H9 (cell line): ENCODE measurements at regions not wholly inside any gene's neighbourhood (a gene's known extent, or its start where the extent isn't known, plus 50 kb on each side); places are given as distances from the start of the nearest gene placed in this dataset.

ENCODE experiments used
- DNase-seq: peaks from one replicate; pipeline ENCODE4 v3.0.0-alpha.2; 2017
- H2AFZ ChIP-seq: one replicate; pipeline ENCODE4 v1.6.1; 2013; ENCODE audit warnings: mild to moderate bottlenecking, low read length, control low read depth, moderate library complexity
- H2AK5ac ChIP-seq: 2 replicates; pipeline ENCODE4 v1.6.1; 2013; ENCODE audit warnings: low read length, control low read depth, mixed read lengths; ENCODE audit not compliant: insufficient read length
- H2BK120ac ChIP-seq: one replicate; pipeline ENCODE4 v1.6.1; 2013; ENCODE audit warnings: low read depth, mild to moderate bottlenecking, low read length, control low read depth, inconsistent platforms; ENCODE audit not compliant: poor library complexity, severe bottlenecking
- H2BK12ac ChIP-seq: 2 replicates; pipeline ENCODE4 v1.6.1; 2013; ENCODE audit warnings: low read length, control low read depth, mixed read lengths, low read depth; ENCODE audit not compliant: insufficient read length
- H2BK15ac ChIP-seq: 2 replicates; pipeline ENCODE4 v1.6.1; 2013; ENCODE audit warnings: low read depth, low read length, control low read depth
- H2BK20ac ChIP-seq: one replicate; pipeline ENCODE4 v1.6.1; 2013; ENCODE audit warnings: low read depth, mild to moderate bottlenecking, low read length, control low read depth, inconsistent platforms; ENCODE audit not compliant: poor library complexity, severe bottlenecking
- H2BK5ac ChIP-seq: 2 replicates; pipeline ENCODE4 v1.6.1; 2013; ENCODE audit warnings: low read length, control low read depth, mixed read lengths; ENCODE audit not compliant: insufficient read length
- H3K14ac ChIP-seq: 2 replicates; pipeline ENCODE4 v1.6.1; 2013; ENCODE audit warnings: low read length, control low read depth; ENCODE audit not compliant: insufficient read depth
- H3K18ac ChIP-seq: 2 replicates; pipeline ENCODE4 v1.6.1; 2013; ENCODE audit warnings: low read depth, mild to moderate bottlenecking, mixed read lengths, low read length, control low read depth; ENCODE audit not compliant: insufficient read length
- H3K23ac ChIP-seq: 2 replicates; pipeline ENCODE4 v1.6.1; 2013; ENCODE audit warnings: low read length, control low read depth, mixed read lengths, low read depth; ENCODE audit not compliant: insufficient read length
- H3K23me2 ChIP-seq: 2 replicates; pipeline ENCODE4 v1.6.1; 2013; ENCODE audit warnings: low read depth, mild to moderate bottlenecking, mixed read lengths, low read length, control low read depth; ENCODE audit not compliant: insufficient read length, poor library complexity, severe bottlenecking
- H3K27ac ChIP-seq: 2 replicates; pipeline ENCODE4 v1.5.1; 2013; ENCODE audit warnings: low read length, control low read depth, mixed read lengths, low read depth; ENCODE audit not compliant: insufficient read length
- H3K27me3 ChIP-seq: 2 replicates; pipeline ENCODE4 v1.6.1; 2013; ENCODE audit warnings: low read length, control low read depth, inconsistent platforms; ENCODE audit not compliant: insufficient read depth
- H3K4ac ChIP-seq: 2 replicates; pipeline ENCODE4 v1.6.1; 2013; ENCODE audit warnings: low read depth, mild to moderate bottlenecking, control low read depth, inconsistent platforms, low read length, moderate library complexity
- H3K4me1 ChIP-seq: 2 replicates; pipeline ENCODE4 v1.6.1; 2013; ENCODE audit warnings: low read length, control low read depth, inconsistent platforms; ENCODE audit not compliant: insufficient read depth
- H3K4me2 ChIP-seq: 2 replicates; pipeline ENCODE4 v1.6.1; 2013; ENCODE audit warnings: low read length, control low read depth, mixed read lengths; ENCODE audit not compliant: insufficient read length, insufficient read depth
- H3K56ac ChIP-seq: 2 replicates; pipeline ENCODE4 v1.6.1; 2013; ENCODE audit warnings: low read depth, mild to moderate bottlenecking, mixed read lengths, low read length, control low read depth; ENCODE audit not compliant: insufficient read length
- H3K79me1 ChIP-seq: 2 replicates; pipeline ENCODE4 v1.6.1; 2013; ENCODE audit warnings: low read depth, mild to moderate bottlenecking, moderate library complexity, low read length, control low read depth, inconsistent platforms; ENCODE audit not compliant: insufficient read depth, poor library complexity, severe bottlenecking
- H3K79me2 ChIP-seq: 2 replicates; pipeline ENCODE4 v1.6.1; 2013; ENCODE audit warnings: low read length, control low read depth, inconsistent platforms; ENCODE audit not compliant: insufficient read depth
- H3K9ac ChIP-seq: 2 replicates; pipeline ENCODE4 v1.6.1; 2013; ENCODE audit warnings: low read length, control low read depth, mixed read lengths; ENCODE audit not compliant: insufficient read length; ENCODE audit errors: extremely low read depth
- H3K9me3 ChIP-seq: one replicate; pipeline ENCODE4 v1.6.1; 2013; ENCODE audit warnings: low read depth, low read length, inconsistent platforms; ENCODE audit not compliant: control insufficient read depth
- H3T11ph ChIP-seq: one replicate; pipeline ENCODE4 v1.6.1; 2013; ENCODE audit warnings: mild to moderate bottlenecking, low read length, control low read depth, inconsistent platforms
- H4K20me1 ChIP-seq: one replicate; pipeline ENCODE4 v1.6.1; 2013; ENCODE audit not compliant: control insufficient read depth, insufficient read length, insufficient read depth
- H4K5ac ChIP-seq: 2 replicates; pipeline ENCODE4 v1.6.1; 2013; ENCODE audit warnings: low read depth, mild to moderate bottlenecking, mixed read lengths, low read length, control low read depth; ENCODE audit not compliant: insufficient read length
- H4K8ac ChIP-seq: replicated peaks from 2 replicates; pipeline ENCODE4 v1.6.1; 2013; ENCODE audit warnings: low read length, control low read depth, mixed read lengths, low read depth; ENCODE audit not compliant: insufficient read length
- H4K91ac ChIP-seq: 2 replicates; pipeline ENCODE4 v1.6.1; 2013; ENCODE audit warnings: low read depth, mild to moderate bottlenecking, moderate library complexity, mixed read lengths, low read length, control low read depth; ENCODE audit not compliant: insufficient read length
- H3K27ac Mint-ChIP-seq, 3 experiments: 2 replicates in 2 of 3; 3 replicates in 1 of 3; pipeline ENCODE4 v1.8.0; 2020 to 2021; ENCODE audit warnings: mixed read lengths in 3 of 3, mild to moderate bottlenecking in 1 of 3, moderate library complexity in 1 of 3
- H3K27me3 Mint-ChIP-seq: 2 replicates; pipeline ENCODE4 v1.8.0; 2021; ENCODE audit warnings: low read depth, mild to moderate bottlenecking, moderate library complexity, mixed read lengths
- H3K36me3 Mint-ChIP-seq, 3 experiments: 2 replicates in 2 of 3; 3 replicates in 1 of 3; pipeline ENCODE4 v1.8.0; 2020 to 2021; ENCODE audit warnings: low read depth in 3 of 3, mixed read lengths in 3 of 3; ENCODE audit not compliant: insufficient read depth in 1 of 3
- H3K4me1 Mint-ChIP-seq, 2 experiments: 2 replicates each; pipeline ENCODE4 v1.8.0; 2020; ENCODE audit warnings: mixed read lengths in 2 of 2
- H3K4me3 Mint-ChIP-seq, 2 experiments: 2 replicates in 1 of 2; 3 replicates in 1 of 2; pipeline ENCODE4 v1.8.0; 2020 to 2021; ENCODE audit warnings: mild to moderate bottlenecking in 2 of 2, mixed read lengths in 2 of 2, moderate library complexity in 1 of 2
- H3K9me3 Mint-ChIP-seq, 2 experiments: 2 replicates in 1 of 2; 3 replicates in 1 of 2; pipeline ENCODE4 v1.8.0; 2020; ENCODE audit warnings: mild to moderate bottlenecking in 2 of 2, mixed read lengths in 2 of 2, moderate library complexity in 1 of 2
- WGBS: extraction: QIAGEN DNeasy Blood & Tissue Kit; methylation state at CpG from one replicate; pipeline ENCODE4 v1.1.7; 2013; ENCODE audit warnings: missing lambda C conversion rate, low lambda C conversion rate, mixed read lengths; ENCODE audit not compliant: insufficient read length; ENCODE audit errors: extremely low coverage; 5-methylcytosine and 5-hydroxymethylcytosine counted together
- TF ChIP-seq, protein P1 (sequence below): fragments of 200-600 bp; sonication (generic); conservative IDR thresholded peaks from 3 replicates; pipeline ENCODE4 v1.8.0; 2021; ENCODE audit warnings: antibody characterized with exemption, mild to moderate bottlenecking

DNA sequence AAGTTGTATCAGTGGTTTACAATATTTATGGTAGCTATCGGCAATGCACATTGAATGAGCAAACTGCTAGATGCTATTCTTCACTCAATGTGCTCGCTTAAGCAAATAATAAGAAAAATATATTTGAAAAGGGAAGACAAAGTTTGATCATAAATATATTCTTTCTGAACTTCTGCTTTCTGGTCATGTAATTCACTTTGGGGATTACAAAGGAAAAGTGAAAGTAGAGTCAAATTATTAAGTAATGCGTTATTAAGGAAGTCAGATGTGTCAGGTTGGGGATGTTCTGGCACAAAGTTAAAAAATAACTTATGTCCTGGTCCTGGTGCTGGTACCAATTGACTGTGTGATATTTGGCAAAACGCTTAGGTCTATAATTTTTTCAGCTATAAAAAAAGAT, 98.0 kb upstream of the TRIM77 start:
- Histone ChIP-seq H2BK20ac (no peak overlapping the region), H3K9me3 (no peaks in the 10 kb centered on the region), H2BK15ac (no peak overlapping the region), H3K23me2 (no peaks in the 10 kb centered on the region), H3K18ac (no peak overlapping the region), H3K4me1 (no peaks in the 10 kb centered on the region; the same call in 1 of the 2 replicates), H2BK120ac (no peak overlapping the region), H4K91ac (no peak overlapping the region), H2BK5ac (no peak overlapping the region), H3K27ac (no peak overlapping the region), H3K56ac (no peak overlapping the region), H2BK12ac (no peak overlapping the region), H3K4me2 (no peak overlapping the region), H3K23ac (no peak overlapping the region), H3K27me3 (no peaks in the 10 kb centered on the region), H3K4ac (no peak overlapping the region), H4K5ac (no peak overlapping the region), H3K14ac (no peak overlapping the region), H2AFZ (no peak overlapping the region), H4K8ac (no peak overlapping the region), H3K9ac (no peak overlapping the region), H3K79me2 (no peaks in the 10 kb centered on the region), H2AK5ac (no peak overlapping the region), H3K79me1 (no peaks in the 10 kb centered on the region), H4K20me1 (no peaks in the 10 kb centered on the region), H3T11ph (no peak overlapping the region)
- Mint-ChIP-seq H3K27me3 (no peaks in the 10 kb centered on the region), H3K9me3 (no peaks in the 10 kb centered on the region), H3K36me3 (no peaks in the 10 kb centered on the region), H3K27ac (no peak overlapping the region), H3K4me1 (peaks cover 11 to 12% of the 10 kb centered on the region in 2 experiments), H3K4me3 (no peak overlapping the region)
- TF ChIP-seq, protein P1, sequence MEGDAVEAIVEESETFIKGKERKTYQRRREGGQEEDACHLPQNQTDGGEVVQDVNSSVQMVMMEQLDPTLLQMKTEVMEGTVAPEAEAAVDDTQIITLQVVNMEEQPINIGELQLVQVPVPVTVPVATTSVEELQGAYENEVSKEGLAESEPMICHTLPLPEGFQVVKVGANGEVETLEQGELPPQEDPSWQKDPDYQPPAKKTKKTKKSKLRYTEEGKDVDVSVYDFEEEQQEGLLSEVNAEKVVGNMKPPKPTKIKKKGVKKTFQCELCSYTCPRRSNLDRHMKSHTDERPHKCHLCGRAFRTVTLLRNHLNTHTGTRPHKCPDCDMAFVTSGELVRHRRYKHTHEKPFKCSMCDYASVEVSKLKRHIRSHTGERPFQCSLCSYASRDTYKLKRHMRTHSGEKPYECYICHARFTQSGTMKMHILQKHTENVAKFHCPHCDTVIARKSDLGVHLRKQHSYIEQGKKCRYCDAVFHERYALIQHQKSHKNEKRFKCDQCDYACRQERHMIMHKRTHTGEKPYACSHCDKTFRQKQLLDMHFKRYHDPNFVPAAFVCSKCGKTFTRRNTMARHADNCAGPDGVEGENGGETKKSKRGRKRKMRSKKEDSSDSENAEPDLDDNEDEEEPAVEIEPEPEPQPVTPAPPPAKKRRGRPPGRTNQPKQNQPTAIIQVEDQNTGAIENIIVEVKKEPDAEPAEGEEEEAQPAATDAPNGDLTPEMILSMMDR, result no peak
- DNase-seq, result no peak
- WGBS, result no CpG with 5 or more reads among the region's 4 CpGs
